ENCODE measurements at regions not wholly inside any gene's neighbourhood (a gene's known extent, or its start where the extent isn't known, plus 50 kb on each side); places are given as distances from the start of the nearest gene placed in this dataset.

DNA sequence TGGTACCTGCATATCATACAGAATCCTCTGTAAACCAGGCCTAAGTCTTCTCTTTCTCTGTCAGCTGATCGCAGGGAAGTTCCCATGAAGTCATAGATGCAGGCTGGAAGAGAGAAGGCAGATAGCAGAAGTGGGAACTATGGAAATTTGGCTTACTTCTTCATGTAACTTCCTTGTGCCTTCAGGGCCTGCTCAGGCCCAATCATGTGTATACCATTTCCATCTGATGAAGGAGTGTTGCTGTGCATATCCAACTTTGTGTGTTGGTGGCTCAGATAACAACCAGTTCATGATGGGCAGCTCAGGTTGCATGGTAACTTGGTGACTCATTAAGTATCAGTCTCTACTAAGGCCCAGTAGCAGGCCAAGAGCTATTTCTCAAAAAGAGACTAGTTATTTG, 53.1 kb upstream of the CEP295 start:
- H3K4me1 Mint-ChIP-seq (ENCODE audit: insufficient read depth, unreplicated experiment): no peaks in the 10 kb centered on the region
- TF ChIP-seq, protein P1, sequence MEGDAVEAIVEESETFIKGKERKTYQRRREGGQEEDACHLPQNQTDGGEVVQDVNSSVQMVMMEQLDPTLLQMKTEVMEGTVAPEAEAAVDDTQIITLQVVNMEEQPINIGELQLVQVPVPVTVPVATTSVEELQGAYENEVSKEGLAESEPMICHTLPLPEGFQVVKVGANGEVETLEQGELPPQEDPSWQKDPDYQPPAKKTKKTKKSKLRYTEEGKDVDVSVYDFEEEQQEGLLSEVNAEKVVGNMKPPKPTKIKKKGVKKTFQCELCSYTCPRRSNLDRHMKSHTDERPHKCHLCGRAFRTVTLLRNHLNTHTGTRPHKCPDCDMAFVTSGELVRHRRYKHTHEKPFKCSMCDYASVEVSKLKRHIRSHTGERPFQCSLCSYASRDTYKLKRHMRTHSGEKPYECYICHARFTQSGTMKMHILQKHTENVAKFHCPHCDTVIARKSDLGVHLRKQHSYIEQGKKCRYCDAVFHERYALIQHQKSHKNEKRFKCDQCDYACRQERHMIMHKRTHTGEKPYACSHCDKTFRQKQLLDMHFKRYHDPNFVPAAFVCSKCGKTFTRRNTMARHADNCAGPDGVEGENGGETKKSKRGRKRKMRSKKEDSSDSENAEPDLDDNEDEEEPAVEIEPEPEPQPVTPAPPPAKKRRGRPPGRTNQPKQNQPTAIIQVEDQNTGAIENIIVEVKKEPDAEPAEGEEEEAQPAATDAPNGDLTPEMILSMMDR (IDR thresholded peaks at IDR 0.05; ENCODE audit: unreplicated experiment): no peak
- no peaks in the 10 kb centered on the region for H3K9me3 Mint-ChIP-seq (ENCODE audit: unreplicated experiment)
- no TSS peak for BruUV-seq (replicated peaks)
- intact Hi-C loops (cut with micrococcal nuclease): no loop called here
- no peak for DNase-seq (ENCODE audit: unreplicated experiment)
- H3K27me3 Mint-ChIP-seq (ENCODE audit: insufficient read depth, unreplicated experiment): no peaks in the 10 kb centered on the region
- POLR2A ChIA-PET: no interaction called here
- no peak overlapping the region for H3K4me3 Mint-ChIP-seq (ENCODE audit: unreplicated experiment)
- no peak overlapping the region for H3K27ac Mint-ChIP-seq (ENCODE audit: low read depth, unreplicated experiment)
- CTCF ChIA-PET: interaction anchor here (0.5 kb wide), 1 partner anchor 82 kb away, joined by 5 read pairs; no protein-coding TSS in a partner anchor
- no peaks in the 10 kb centered on the region for H3K36me3 Mint-ChIP-seq (ENCODE audit: insufficient read depth, unreplicated experiment)

GRCh38 chr11:93606721-93607120, 54.8 kb upstream of the CEP295 start:
- no peak overlapping the region for H3K4me3 Mint-ChIP-seq (ENCODE audit: unreplicated experiment)
- TF ChIP-seq, protein P1 (IDR thresholded peaks at IDR 0.05; ENCODE audit: unreplicated experiment): no peak
- intact Hi-C loops (cut with micrococcal nuclease): no loop called here
- H3K27ac Mint-ChIP-seq (ENCODE audit: low read depth, unreplicated experiment): no peak overlapping the region
- no peaks in the 10 kb centered on the region for H3K36me3 Mint-ChIP-seq (ENCODE audit: insufficient read depth, unreplicated experiment)
- H3K9me3 Mint-ChIP-seq (ENCODE audit: unreplicated experiment): no peaks in the 10 kb centered on the region
- no peak for DNase-seq (ENCODE audit: unreplicated experiment)
- H3K4me1 Mint-ChIP-seq (ENCODE audit: insufficient read depth, unreplicated experiment): no peaks in the 10 kb centered on the region
- ChIA-PET CTCF (no interaction called here), POLR2A (interaction anchor here (1.1 kb wide), 1 partner anchor 37 kb away, joined by 3 read pairs; no protein-coding TSS in a partner anchor)
- H3K27me3 Mint-ChIP-seq (ENCODE audit: insufficient read depth, unreplicated experiment): no peaks in the 10 kb centered on the region
- no TSS peak for BruUV-seq (replicated peaks)

DNA sequence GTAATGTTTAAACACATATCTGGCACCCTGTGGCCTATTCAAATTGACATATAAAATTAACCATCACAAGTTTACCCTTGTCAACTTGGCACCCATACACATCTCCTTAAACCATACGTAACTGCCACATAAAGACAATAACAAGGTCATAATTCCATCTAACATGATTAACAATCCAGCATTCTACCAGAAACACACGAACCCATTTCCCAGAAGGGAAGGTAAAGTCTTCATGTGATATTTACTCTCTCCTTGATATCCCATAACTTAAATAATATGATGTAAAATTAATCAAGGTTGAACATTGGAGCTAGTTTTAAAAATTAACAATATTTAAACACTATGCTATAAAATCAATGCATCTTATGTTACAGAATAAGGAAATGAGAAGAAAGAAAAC, 55.2 kb upstream of the CEP295 start:
- no peaks in the 10 kb centered on the region for H3K27me3 Mint-ChIP-seq (ENCODE audit: insufficient read depth, unreplicated experiment)
- no peak for DNase-seq (ENCODE audit: unreplicated experiment)
- TF ChIP-seq, protein P1 (IDR thresholded peaks at IDR 0.05; ENCODE audit: unreplicated experiment): no peak
- POLR2A ChIA-PET: interaction anchor here (1.1 kb wide), 1 partner anchor 36 kb away, joined by 3 read pairs; no protein-coding TSS in a partner anchor
- no peaks in the 10 kb centered on the region for H3K36me3 Mint-ChIP-seq (ENCODE audit: insufficient read depth, unreplicated experiment)
- H3K9me3 Mint-ChIP-seq (ENCODE audit: unreplicated experiment): no peaks in the 10 kb centered on the region
- CTCF ChIA-PET: interaction anchor here (0.5 kb wide), 1 partner anchor 973 kb away, joined by 3 read pairs; no protein-coding TSS in a partner anchor
- intact Hi-C loops (cut with micrococcal nuclease): no loop called here
- H3K4me3 Mint-ChIP-seq (ENCODE audit: unreplicated experiment): no peak overlapping the region
- H3K27ac Mint-ChIP-seq (ENCODE audit: low read depth, unreplicated experiment): no peak overlapping the region
- H3K4me1 Mint-ChIP-seq (ENCODE audit: insufficient read depth, unreplicated experiment): no peaks in the 10 kb centered on the region
- BruUV-seq (replicated peaks): no TSS peak

DNA sequence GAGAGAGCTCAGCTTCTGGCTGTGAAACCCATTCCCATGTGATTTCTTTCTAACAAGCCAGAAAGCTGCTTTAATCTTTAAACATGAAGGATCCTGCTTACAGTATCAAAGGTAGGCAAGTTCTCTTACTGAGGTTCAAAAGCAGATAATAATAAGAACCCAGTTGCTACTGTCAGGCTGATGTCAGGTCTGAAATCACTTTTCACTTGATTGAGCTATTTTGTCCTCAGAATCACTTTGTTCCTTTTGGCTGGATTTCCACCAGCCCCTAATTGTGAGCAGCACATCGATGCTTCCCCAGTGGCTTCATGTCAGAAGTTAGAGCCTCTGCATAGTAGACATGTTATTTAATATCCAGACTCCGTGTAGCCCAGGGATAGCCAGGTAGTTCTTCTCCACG, 55.8 kb upstream of the CEP295 start:
- Mint-ChIP-seq H3K36me3 (ENCODE audit: insufficient read depth, unreplicated experiment) (no peaks in the 10 kb centered on the region), H3K4me3 (ENCODE audit: unreplicated experiment) (no peak overlapping the region), H3K9me3 (ENCODE audit: unreplicated experiment) (no peaks in the 10 kb centered on the region), H3K27ac (ENCODE audit: low read depth, unreplicated experiment) (no peak overlapping the region), H3K4me1 (ENCODE audit: insufficient read depth, unreplicated experiment) (no peaks in the 10 kb centered on the region), H3K27me3 (ENCODE audit: insufficient read depth, unreplicated experiment) (no peaks in the 10 kb centered on the region)
- ChIA-PET CTCF (interaction anchor here (0.5 to 0.6 kb wide), 2 partner anchors 663 to 972 kb away, joined by 3 read pairs; no protein-coding TSS in a partner anchor), POLR2A (interaction anchor here (1.1 kb wide), 1 partner anchor 35 kb away, joined by 3 read pairs; no protein-coding TSS in a partner anchor)
- no TSS peak for BruUV-seq (replicated peaks)
- DNase-seq (ENCODE audit: unreplicated experiment): no peak
- TF ChIP-seq, protein P1 (IDR thresholded peaks at IDR 0.05; ENCODE audit: unreplicated experiment): no peak
- intact Hi-C loops (cut with micrococcal nuclease): no loop called here

Data from MCF 10A (cell line).